AG09319 (cell line): ENCODE measurements at regions not wholly inside any gene's neighbourhood (a gene's known extent, or its start where the extent isn't known, plus 50 kb on each side); places are given as distances from the start of the nearest gene placed in this dataset.

Experiments
- DNase-seq: peaks from one replicate; pipeline ENCODE4 v3.0.0-alpha.2; 2010; ENCODE audit warnings: low read depth; ENCODE audit errors: extremely low read depth
- CTCF ChIP-seq: IDR thresholded peaks from 2 replicates; pipeline ENCODE4 v1.5.1; 2011; ENCODE audit warnings: low read depth, mild to moderate bottlenecking, inconsistent platforms, low read length, moderate library complexity

DNA sequence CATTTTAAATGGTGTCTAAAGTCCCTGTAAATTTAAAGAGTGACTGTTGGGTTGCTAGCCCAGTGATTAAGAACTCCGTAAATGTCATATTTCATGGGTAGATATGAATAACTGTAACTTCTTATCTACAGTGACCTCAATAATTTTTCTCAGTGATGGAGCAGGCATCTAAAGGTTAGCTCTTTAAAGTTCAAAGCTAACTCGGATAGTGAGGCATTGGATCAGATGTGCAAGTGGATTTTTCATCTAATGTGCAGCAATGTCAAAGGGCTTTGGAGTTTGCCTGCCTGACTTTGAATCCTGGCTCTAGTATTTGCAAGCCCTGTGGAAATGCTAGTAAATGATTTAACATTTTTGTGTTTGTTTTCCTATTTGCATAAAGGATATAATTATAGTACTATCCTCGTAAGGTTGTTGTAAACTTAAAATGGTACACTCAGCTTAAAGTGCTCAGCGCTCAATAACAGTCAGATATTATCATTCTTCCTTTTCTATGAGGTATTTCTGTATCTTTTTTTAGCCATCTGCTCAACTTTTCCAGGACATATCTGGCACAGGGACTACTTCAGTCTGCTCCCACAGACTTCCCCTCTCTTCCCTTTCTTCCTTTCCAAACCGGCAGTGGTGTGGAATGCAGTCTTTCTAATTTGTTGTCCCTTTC, 163.7 kb upstream of the ELL2 start:
- no peak for DNase-seq
- TF ChIP-seq CTCF: no peak

- no peak for TF ChIP-seq CTCF
- no peak for DNase-seq
Measured at GRCh38 chr5:96124589-96124988, 162.9 kb upstream of the ELL2 start.

DNA sequence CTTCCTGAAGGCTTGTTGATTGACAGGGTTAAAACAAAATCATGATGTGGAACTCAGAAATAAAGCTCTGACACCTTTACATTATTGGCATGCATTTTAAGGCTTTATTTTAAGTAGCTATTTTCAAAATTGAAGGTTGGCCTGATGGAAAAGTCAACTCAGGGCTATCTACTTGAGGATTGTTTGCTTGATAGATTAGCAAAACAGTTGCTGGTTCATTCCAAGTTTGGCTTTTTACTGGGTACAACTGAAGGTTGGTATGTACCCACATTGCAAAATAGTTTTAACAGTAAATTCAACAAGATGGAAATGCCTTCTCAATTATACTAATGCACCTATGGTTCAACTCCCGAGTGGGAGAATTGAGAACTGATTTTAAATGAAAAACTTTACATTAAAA, 161.8 kb upstream of the ELL2 start:
- TF ChIP-seq CTCF: no peak
- DNase-seq: no peak

DNA sequence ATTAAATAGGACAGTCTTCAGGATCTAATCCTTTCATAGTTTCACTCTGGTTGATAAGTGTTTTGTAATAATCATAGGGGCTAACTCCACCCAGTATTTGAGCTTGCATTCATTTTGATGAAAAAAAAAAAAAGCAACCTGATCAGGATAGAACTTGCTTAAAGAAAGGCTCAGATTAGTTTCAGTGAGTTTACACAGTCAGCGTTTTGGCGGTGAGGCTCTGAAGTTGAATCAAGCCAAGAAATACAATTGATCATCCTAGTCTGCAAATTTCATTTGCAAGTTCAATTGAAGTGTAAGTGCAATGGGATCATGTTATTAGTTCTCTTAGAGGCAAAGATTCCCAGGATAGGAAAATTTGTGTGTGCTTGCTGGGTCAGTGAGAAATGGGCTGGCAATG, 159.7 kb upstream of the ELL2 start:
- no peak for DNase-seq
- no peak for TF ChIP-seq CTCF

DNA sequence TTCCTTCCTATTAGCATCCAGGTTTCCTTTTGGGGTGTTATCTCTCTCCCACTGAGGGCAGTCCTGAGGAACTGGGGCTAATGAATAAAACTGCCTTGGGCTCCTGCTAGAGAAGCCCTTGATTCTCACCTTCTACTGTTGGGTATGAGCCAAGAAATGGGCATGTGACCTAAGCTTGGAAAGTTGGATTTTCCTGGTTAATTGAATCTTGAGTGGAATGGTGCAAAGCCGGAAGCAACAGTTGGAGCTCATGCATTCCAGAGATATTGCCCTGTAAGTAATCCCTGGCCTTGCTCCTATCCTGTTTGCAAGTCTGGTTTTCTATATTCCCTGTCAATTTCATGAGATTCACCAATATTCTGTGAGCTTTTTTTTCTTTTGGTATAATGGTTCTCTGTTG, 158.5 kb upstream of the ELL2 start:
- no peak for DNase-seq
- no peak for TF ChIP-seq CTCF

DNA sequence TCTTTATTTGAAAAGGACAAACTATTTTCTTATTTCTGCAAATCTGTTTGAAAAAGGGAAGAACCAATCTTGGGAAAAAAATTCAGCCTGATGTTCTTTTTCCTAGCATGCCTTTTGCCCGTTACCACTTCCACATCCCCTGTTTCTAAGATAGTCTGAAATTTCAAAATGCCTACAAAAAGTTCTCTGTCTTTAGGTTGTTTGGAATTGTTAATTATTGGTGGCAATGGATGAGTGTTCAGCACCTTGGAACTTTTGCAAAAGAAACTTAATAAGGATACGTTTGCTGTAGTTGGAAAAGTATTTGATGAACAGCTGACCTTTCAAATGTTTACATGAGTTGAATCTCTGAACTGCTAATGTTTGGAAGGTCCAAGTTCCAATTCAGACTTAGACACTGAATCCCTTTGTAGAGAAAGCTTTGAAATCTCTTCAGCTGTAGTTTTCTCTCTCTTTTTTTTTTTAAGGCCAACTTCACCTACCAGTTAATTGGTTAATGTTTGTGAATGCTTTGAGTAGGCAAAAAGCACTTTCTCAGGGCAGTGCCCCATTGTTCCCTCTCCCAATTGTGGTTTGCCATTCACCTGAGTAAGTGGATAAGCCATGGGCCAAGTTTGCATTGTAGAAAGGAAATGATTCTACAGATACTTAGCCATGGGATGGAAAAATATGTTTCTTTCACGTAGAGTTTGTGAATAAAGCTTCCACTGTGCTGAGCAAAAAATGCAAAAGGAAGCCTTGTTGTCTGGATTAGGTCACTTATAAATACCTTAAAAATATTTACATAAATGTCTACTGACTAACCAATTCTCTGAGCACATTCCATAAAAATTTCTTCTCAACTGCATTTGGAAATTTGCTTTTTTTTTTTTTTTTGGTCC, 156.4 kb upstream of the ELL2 start:
- DNase-seq: no peak
- TF ChIP-seq CTCF: no peak

GRCh38 chr5:96115147-96115807, 153.6 kb upstream of the ELL2 start:
- no peak for TF ChIP-seq CTCF
- DNase-seq: no peak
